ENCODE measurements at regions not wholly inside any gene's neighbourhood (a gene's known extent, or its start where the extent isn't known, plus 50 kb on each side); places are given as distances from the start of the nearest gene placed in this dataset.

- H3K9me3 Mint-ChIP-seq (ENCODE audit: low read depth): no peaks in the 10 kb centered on the region
These were observed 130.6 kb downstream of the NOL4 start for GRCh38 chr18:34094148-34094547.

GRCh38 chr18:34092796-34093195 is 131.9 kb downstream of the NOL4 start:
- DNase-seq (ENCODE audit: low spot score, unreplicated experiment): no peak
- no peak for TF ChIP-seq CTCF (IDR thresholded peaks at IDR 0.05; ENCODE audit: unreplicated experiment)
- Mint-ChIP-seq H3K9me3 (ENCODE audit: low read depth) (no peaks in the 10 kb centered on the region), H3K4me1 (ENCODE audit: low read depth) (peaks cover 2% of the 10 kb centered on the region), H3K27me3 (no peaks in the 10 kb centered on the region), H3K4me3 (ENCODE audit: low read depth) (no peak overlapping the region), H3K36me3 (ENCODE audit: insufficient read depth) (no peaks in the 10 kb centered on the region), H3K27ac (no peak overlapping the region)

More at GRCh38 chr18:34094148-34094547, 130.6 kb downstream of the NOL4 start:
- no peak for TF ChIP-seq CTCF (IDR thresholded peaks at IDR 0.05; ENCODE audit: unreplicated experiment)
- H3K4me3 Mint-ChIP-seq (ENCODE audit: low read depth): no peak overlapping the region
- no peak for DNase-seq (ENCODE audit: low spot score, unreplicated experiment)
- H3K27ac Mint-ChIP-seq: no peak overlapping the region
- peaks cover 2% of the 10 kb centered on the region for H3K4me1 Mint-ChIP-seq (ENCODE audit: low read depth)
- H3K27me3 Mint-ChIP-seq: no peaks in the 10 kb centered on the region
- no peaks in the 10 kb centered on the region for H3K36me3 Mint-ChIP-seq (ENCODE audit: insufficient read depth)

GRCh38 chr18:34086370-34086769 is 138.3 kb downstream of the NOL4 start:
- H3K36me3 Mint-ChIP-seq (ENCODE audit: insufficient read depth): no peaks in the 10 kb centered on the region
- H3K27me3 Mint-ChIP-seq: no peaks in the 10 kb centered on the region
- no peak overlapping the region for H3K27ac Mint-ChIP-seq
- no peaks in the 10 kb centered on the region for H3K9me3 Mint-ChIP-seq (ENCODE audit: low read depth)
- DNase-seq (ENCODE audit: low spot score, unreplicated experiment): no peak
- peaks cover 10% of the 10 kb centered on the region for H3K4me1 Mint-ChIP-seq (ENCODE audit: low read depth)
- TF ChIP-seq CTCF (IDR thresholded peaks at IDR 0.05; ENCODE audit: unreplicated experiment): no peak
- H3K4me3 Mint-ChIP-seq (ENCODE audit: low read depth): no peak overlapping the region

GRCh38 chr18:34085140-34085739 is 139.5 kb downstream of the NOL4 start:
- H3K36me3 Mint-ChIP-seq (ENCODE audit: insufficient read depth): no peaks in the 10 kb centered on the region
- TF ChIP-seq CTCF (IDR thresholded peaks at IDR 0.05; ENCODE audit: unreplicated experiment): no peak
- H3K27ac Mint-ChIP-seq: no peak overlapping the region
- peaks cover 10% of the 10 kb centered on the region for H3K4me1 Mint-ChIP-seq (ENCODE audit: low read depth)
- no peaks in the 10 kb centered on the region for H3K9me3 Mint-ChIP-seq (ENCODE audit: low read depth)
- no peak for DNase-seq (ENCODE audit: low spot score, unreplicated experiment)
- H3K27me3 Mint-ChIP-seq: no peaks in the 10 kb centered on the region
- H3K4me3 Mint-ChIP-seq (ENCODE audit: low read depth): no peak overlapping the region

GRCh38 chr18:34084635-34085034 is 140.1 kb downstream of the NOL4 start:
- no peak for TF ChIP-seq CTCF (IDR thresholded peaks at IDR 0.05; ENCODE audit: unreplicated experiment)
- Mint-ChIP-seq H3K27me3 (no peaks in the 10 kb centered on the region), H3K9me3 (ENCODE audit: low read depth) (no peaks in the 10 kb centered on the region), H3K36me3 (ENCODE audit: insufficient read depth) (no peaks in the 10 kb centered on the region), H3K27ac (no peak overlapping the region), H3K4me1 (ENCODE audit: low read depth) (peaks cover 10% of the 10 kb centered on the region), H3K4me3 (ENCODE audit: low read depth) (no peak overlapping the region)
- no peak for DNase-seq (ENCODE audit: low spot score, unreplicated experiment)
